ENCODE measurements at regions not wholly inside any gene's neighbourhood (a gene's known extent, or its start where the extent isn't known, plus 50 kb on each side); places are given as distances from the start of the nearest gene placed in this dataset.

- DNase-seq (ENCODE audit: low spot score): no peak
- no peak for TF ChIP-seq CTCF (IDR thresholded peaks at IDR 0.05; ENCODE audit: extremely low read depth, missing control alignments)
Measured at GRCh38 chr22:48268293-48268692, 1505.8 kb downstream of the TBC1D22A start.

GRCh38 chr22:48267681-48268080 lies 1505.2 kb downstream of the TBC1D22A start:
- TF ChIP-seq CTCF (IDR thresholded peaks at IDR 0.05; ENCODE audit: extremely low read depth, missing control alignments): no peak
- DNase-seq (ENCODE audit: low spot score): no peak

- DNase-seq (ENCODE audit: low spot score): no peak
- no peak for TF ChIP-seq CTCF (IDR thresholded peaks at IDR 0.05; ENCODE audit: extremely low read depth, missing control alignments)
Measured at GRCh38 chr22:48265000-48265625, 1502.7 kb downstream of the TBC1D22A start.

- DNase-seq (ENCODE audit: low spot score): no peak
Measured at GRCh38 chr22:48264586-48264985, 1502.1 kb downstream of the TBC1D22A start.

GRCh38 chr22:48263791-48264351 lies 1501.4 kb downstream of the TBC1D22A start:
- no peak for DNase-seq (ENCODE audit: low spot score)
- TF ChIP-seq CTCF (IDR thresholded peaks at IDR 0.05; ENCODE audit: extremely low read depth, missing control alignments): no peak

More at GRCh38 chr22:48264586-48264985, 1502.1 kb downstream of the TBC1D22A start:
- TF ChIP-seq CTCF (IDR thresholded peaks at IDR 0.05; ENCODE audit: extremely low read depth, missing control alignments): no peak

- TF ChIP-seq CTCF (IDR thresholded peaks at IDR 0.05; ENCODE audit: extremely low read depth, missing control alignments): no peak
- no peak for DNase-seq (ENCODE audit: low spot score)
Measured at GRCh38 chr22:48263431-48263765, 1500.9 kb downstream of the TBC1D22A start.

GRCh38 chr22:48262596-48263430 lies 1500.4 kb downstream of the TBC1D22A start:
- no peak for TF ChIP-seq CTCF (IDR thresholded peaks at IDR 0.05; ENCODE audit: extremely low read depth, missing control alignments)
- no peak for DNase-seq (ENCODE audit: low spot score)

Data from GM20000 (cell line).